ENCODE measurements at regions not wholly inside any gene's neighbourhood (a gene's known extent, or its start where the extent isn't known, plus 50 kb on each side); places are given as distances from the start of the nearest gene placed in this dataset.

DNA sequence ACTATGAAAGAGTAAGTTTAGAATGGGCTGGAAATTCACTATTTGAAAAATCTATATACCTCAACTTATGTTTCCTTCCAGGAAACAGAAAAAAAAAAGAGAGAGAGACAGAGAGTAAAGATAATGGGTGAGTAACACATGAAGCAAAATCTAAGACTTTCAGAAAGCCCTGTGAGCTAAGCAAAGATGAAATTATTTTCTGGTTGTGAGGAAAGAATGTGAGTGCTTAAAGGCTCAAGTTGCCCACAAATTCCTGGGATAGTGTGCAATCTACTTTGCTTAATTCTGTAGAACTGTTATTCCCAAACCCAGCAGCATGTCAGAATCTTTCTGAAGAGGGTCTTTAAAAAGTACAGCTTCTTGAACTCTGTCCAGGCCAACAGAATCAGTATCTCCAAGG lies 337.7 kb upstream of the AGTR1 start:
- Mint-ChIP-seq H3K4me3 (no peak overlapping the region), H3K9me3 (no peaks in the 10 kb centered on the region), H3K4me1 (peaks cover 2% of the 10 kb centered on the region), H3K27me3 (ENCODE audit: insufficient read depth) (no peaks in the 10 kb centered on the region), H3K36me3 (ENCODE audit: low read depth) (no peaks in the 10 kb centered on the region), H3K27ac (no peak overlapping the region)
- Histone ChIP-seq H3K27me3 (ENCODE audit: control insufficient read depth, insufficient read depth, low read length, poor library complexity, severe bottlenecking) (no peaks in the 10 kb centered on the region), H3K27ac (ENCODE audit: low read depth, low read length) (no peak overlapping the region), H3K36me3 (ENCODE audit: control insufficient read depth, insufficient read depth, low read length) (no peaks in the 10 kb centered on the region), H3K4me3 (ENCODE audit: low read length) (no peak overlapping the region), H3K9me3 (ENCODE audit: control insufficient read depth, low read length) (peaks cover 6% of the 10 kb centered on the region), H3K4me1 (ENCODE audit: control insufficient read depth, insufficient read depth, low read length) (peaks cover 2% of the 10 kb centered on the region), H3K9ac (ENCODE audit: extremely low read depth, low read length, poor library complexity, severe bottlenecking) (no peak overlapping the region)
- DNase-seq, result no peak
- TF ChIP-seq, protein P1, sequence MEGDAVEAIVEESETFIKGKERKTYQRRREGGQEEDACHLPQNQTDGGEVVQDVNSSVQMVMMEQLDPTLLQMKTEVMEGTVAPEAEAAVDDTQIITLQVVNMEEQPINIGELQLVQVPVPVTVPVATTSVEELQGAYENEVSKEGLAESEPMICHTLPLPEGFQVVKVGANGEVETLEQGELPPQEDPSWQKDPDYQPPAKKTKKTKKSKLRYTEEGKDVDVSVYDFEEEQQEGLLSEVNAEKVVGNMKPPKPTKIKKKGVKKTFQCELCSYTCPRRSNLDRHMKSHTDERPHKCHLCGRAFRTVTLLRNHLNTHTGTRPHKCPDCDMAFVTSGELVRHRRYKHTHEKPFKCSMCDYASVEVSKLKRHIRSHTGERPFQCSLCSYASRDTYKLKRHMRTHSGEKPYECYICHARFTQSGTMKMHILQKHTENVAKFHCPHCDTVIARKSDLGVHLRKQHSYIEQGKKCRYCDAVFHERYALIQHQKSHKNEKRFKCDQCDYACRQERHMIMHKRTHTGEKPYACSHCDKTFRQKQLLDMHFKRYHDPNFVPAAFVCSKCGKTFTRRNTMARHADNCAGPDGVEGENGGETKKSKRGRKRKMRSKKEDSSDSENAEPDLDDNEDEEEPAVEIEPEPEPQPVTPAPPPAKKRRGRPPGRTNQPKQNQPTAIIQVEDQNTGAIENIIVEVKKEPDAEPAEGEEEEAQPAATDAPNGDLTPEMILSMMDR (conservative IDR thresholded peaks at IDR 0.05), result no peak

DNA sequence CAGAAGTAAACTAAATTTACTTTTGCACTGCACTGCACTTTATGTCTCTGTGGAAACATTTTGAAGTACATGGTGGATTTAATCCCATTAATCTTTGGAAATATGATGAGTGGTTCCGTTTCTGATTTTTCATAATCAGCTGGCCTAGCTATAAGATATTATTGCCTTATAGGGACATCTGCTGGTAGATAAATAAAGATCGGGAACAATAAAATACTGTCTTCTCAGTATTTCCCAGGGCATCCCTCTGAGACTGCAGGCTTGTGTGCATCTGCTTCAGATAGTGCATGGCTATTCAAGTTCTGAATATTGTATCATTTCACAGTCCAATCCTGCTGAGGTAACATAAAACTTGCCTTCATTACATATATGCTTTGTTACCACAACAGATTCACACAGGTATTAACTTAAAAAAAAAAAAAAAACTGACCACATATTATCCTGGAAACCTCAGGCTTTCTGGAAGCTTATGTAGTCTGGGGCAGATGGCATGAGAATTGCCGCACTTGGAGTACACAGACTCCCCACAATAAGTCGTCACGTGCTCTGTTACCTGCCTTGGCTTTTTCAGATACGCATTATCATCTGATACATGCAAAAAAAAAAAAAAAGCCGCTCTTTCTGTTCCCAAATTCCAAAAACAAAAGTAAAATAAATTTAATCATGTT lies 330.8 kb upstream of the AGTR1 start:
- whole genome bisulfite sequencing, 2 experiments (ENCODE audit: insufficient coverage in 1 of 2, insufficient read length in 1 of 2), result 91 to 95% methylated on average over 6 to 7 of the region's 7 CpGs
- Histone ChIP-seq H3K9ac (ENCODE audit: extremely low read depth, low read length, poor library complexity, severe bottlenecking) (no peak overlapping the region), H3K27me3 (ENCODE audit: control insufficient read depth, insufficient read depth, low read length, poor library complexity, severe bottlenecking) (no peaks in the 10 kb centered on the region), H3K4me1 (ENCODE audit: control insufficient read depth, insufficient read depth, low read length) (no peaks in the 10 kb centered on the region), H3K36me3 (ENCODE audit: control insufficient read depth, insufficient read depth, low read length) (no peaks in the 10 kb centered on the region), H3K27ac (ENCODE audit: low read depth, low read length) (no peak overlapping the region), H3K4me3 (ENCODE audit: low read length) (no peak overlapping the region), H3K9me3 (ENCODE audit: control insufficient read depth, low read length) (peaks cover 6% of the 10 kb centered on the region)
- Mint-ChIP-seq H3K27ac (no peak overlapping the region), H3K4me3 (no peak overlapping the region), H3K27me3 (ENCODE audit: insufficient read depth) (no peaks in the 10 kb centered on the region), H3K4me1 (no peaks in the 10 kb centered on the region), H3K9me3 (no peaks in the 10 kb centered on the region), H3K36me3 (ENCODE audit: low read depth) (no peaks in the 10 kb centered on the region)
- DNase-seq, result no peak
- TF ChIP-seq, protein P1 (conservative IDR thresholded peaks at IDR 0.05), result peak; percentile 31

DNA sequence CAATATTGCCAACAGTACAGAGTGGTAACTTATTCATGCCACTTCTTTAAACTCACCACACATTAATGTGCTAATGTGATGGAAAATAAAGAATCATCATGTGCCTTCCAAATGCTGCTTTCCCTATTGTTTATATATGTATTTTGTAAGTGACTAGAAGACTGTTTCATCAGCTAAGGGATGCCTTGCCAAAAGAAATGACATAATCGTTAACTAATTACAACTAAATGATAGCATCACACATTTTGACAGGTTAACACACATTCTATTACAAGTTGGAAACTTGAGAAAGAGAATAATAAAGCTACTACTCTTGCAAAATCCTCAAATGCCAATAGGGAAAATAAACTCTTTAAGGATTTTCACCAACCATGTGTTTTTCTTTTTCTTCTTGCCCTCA lies 329.9 kb upstream of the AGTR1 start:
- TF ChIP-seq, protein P1 (conservative IDR thresholded peaks at IDR 0.05), result no peak
- no peaks in the 10 kb centered on the region for H3K36me3 Mint-ChIP-seq (ENCODE audit: low read depth)
- H3K4me1 Mint-ChIP-seq, result no peaks in the 10 kb centered on the region
- no peaks in the 10 kb centered on the region for H3K27me3 ChIP-seq (ENCODE audit: control insufficient read depth, insufficient read depth, low read length, poor library complexity, severe bottlenecking)
- no peak overlapping the region for H3K4me3 ChIP-seq (ENCODE audit: low read length)
- H3K36me3 ChIP-seq (ENCODE audit: control insufficient read depth, insufficient read depth, low read length), result no peaks in the 10 kb centered on the region
- H3K4me1 ChIP-seq (ENCODE audit: control insufficient read depth, insufficient read depth, low read length), result no peaks in the 10 kb centered on the region
- H3K9me3 ChIP-seq (ENCODE audit: control insufficient read depth, low read length), result peaks cover 6% of the 10 kb centered on the region
- H3K4me3 Mint-ChIP-seq, result no peak overlapping the region
- no peak overlapping the region for H3K9ac ChIP-seq (ENCODE audit: extremely low read depth, low read length, poor library complexity, severe bottlenecking)
- H3K9me3 Mint-ChIP-seq, result no peaks in the 10 kb centered on the region
- 80% methylated on average over 1 of the region's 1 CpG; no CpG with 5 or more reads in 1 of the 2 experiments for WGBS, 2 experiments (ENCODE audit: insufficient coverage in 1 of 2, insufficient read length in 1 of 2)
- H3K27me3 Mint-ChIP-seq (ENCODE audit: insufficient read depth), result no peaks in the 10 kb centered on the region
- no peak overlapping the region for H3K27ac ChIP-seq (ENCODE audit: low read depth, low read length)
- DNase-seq, result no peak
- no peak overlapping the region for H3K27ac Mint-ChIP-seq
